SH-SY5Y (cell line): ENCODE measurements at regions not wholly inside any gene's neighbourhood (a gene's known extent, or its start where the extent isn't known, plus 50 kb on each side); places are given as distances from the start of the nearest gene placed in this dataset.

ENCODE experiments used
- GATA2 ChIP-seq: IDR thresholded peaks from 2 replicates; pipeline ENCODE4 v1.6.1; 2011; ENCODE audit warnings: mild to moderate bottlenecking, low read depth, low read length
- GATA3 ChIP-seq: IDR thresholded peaks from 2 replicates; pipeline ENCODE4 v1.6.1; 2011; ENCODE audit warnings: low read depth, mild to moderate bottlenecking, low read length, moderate library complexity

DNA sequence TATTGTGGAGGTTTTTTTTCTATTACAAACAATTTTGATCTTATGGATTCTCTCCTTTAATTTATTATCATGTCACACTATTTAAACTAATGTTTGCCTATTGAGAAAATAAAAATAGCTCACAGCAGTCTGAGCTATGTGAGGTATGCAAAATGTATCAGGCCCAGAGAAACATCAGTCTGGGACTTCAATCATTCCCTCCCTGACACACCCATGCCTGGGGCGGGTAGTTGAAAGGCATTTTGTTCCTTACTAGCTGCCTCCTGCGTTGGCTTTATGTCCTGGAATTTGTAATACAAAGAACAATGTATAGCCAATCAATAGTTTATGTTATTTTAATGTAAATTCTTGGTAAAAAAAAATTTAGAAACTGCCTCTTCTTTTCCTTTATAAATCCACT, 403.3 kb downstream of the EPM2A start:
- TF ChIP-seq GATA2 (no peak), GATA3 (no peak)
